Stimulated activated CD4-positive, alpha-beta T cell treated with anti-CD3 and anti-CD28 coated beads, Interleukin-12 subunit alpha, Interleukin-12 subunit beta, amount 100 ng/mL, for 48 hours (primary cell): ENCODE measurements at regions not wholly inside any gene's neighbourhood (a gene's known extent, or its start where the extent isn't known, plus 50 kb on each side); places are given as distances from the start of the nearest gene placed in this dataset.

Experiments used
- DNase-seq, 3 donors: peaks; one replicate each; pipeline ENCODE4 v3.0.0-alpha.2; 2020; ENCODE audit warnings: low read depth in 2 of 3, low spot score in 1 of 3

GRCh38 chr12:58819985-58820384 is 100.3 kb downstream of the LRIG3 start:
- DNase-seq, result no peak
